ENCODE measurements at regions not wholly inside any gene's neighbourhood (a gene's known extent, or its start where the extent isn't known, plus 50 kb on each side); places are given as distances from the start of the nearest gene placed in this dataset.

DNA sequence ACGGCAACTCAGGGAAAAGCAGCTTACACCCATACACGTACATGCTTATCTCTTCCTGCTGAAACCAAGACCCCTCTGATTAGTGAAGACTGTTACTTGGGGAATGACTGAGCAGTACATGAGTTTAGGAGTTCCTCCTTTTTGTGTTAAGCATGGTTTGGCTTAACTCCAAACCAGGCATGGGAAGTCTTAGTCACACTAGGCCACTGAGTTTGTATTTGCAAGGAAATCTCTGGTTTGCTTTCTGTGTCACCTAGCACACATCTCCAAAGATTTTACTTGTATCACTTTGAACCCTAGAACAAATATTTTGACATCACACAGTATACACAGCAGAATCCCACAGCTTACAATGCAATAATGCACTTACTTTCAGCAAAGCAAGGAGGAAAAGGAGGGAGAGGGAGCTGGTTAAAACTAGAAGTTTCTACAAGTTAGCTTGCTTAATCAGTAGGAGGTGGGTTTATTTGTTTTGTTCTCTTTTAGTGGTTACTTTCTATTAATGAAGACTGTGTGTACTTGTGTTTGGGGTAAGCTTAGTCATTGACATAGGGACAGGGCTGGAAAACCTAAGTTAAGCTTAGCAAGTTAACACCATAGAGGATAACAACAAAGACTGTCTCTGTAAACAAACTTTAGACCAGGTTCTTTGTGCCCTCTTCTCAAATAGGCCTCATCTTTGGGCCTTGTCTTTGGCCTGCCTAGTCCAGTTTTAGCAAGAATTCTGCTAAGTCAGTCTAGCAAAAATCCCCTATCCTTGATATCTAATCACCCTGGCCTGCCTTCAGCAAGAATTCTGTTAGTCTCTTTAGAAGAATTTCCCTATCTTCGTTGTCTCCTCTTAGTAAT, 219.4 kb downstream of the MREG start (continued):
- peak; percentile 76; the same call in 1 of the 2 replicates for TF ChIP-seq CCDC6 (CRISPR knock-in tag; IDR thresholded peaks at IDR 0.05)
- TF ChIP-seq CAMTA2 (CRISPR knock-in tag; IDR thresholded peaks at IDR 0.05; ENCODE audit: borderline replicate concordance), result no peak
- TF ChIP-seq ZKSCAN5 (CRISPR knock-in tag; IDR thresholded peaks at IDR 0.05), result no peak
- no peak; the same call in 1 of the 2 replicates for TF ChIP-seq NFATC3 (CRISPR knock-in tag; IDR thresholded peaks at IDR 0.05)
- TF ChIP-seq, protein P1, sequence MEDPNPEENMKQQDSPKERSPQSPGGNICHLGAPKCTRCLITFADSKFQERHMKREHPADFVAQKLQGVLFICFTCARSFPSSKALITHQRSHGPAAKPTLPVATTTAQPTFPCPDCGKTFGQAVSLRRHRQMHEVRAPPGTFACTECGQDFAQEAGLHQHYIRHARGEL (CRISPR knock-in tag; IDR thresholded peaks at IDR 0.05), result no peak
- TF ChIP-seq, protein P2, sequence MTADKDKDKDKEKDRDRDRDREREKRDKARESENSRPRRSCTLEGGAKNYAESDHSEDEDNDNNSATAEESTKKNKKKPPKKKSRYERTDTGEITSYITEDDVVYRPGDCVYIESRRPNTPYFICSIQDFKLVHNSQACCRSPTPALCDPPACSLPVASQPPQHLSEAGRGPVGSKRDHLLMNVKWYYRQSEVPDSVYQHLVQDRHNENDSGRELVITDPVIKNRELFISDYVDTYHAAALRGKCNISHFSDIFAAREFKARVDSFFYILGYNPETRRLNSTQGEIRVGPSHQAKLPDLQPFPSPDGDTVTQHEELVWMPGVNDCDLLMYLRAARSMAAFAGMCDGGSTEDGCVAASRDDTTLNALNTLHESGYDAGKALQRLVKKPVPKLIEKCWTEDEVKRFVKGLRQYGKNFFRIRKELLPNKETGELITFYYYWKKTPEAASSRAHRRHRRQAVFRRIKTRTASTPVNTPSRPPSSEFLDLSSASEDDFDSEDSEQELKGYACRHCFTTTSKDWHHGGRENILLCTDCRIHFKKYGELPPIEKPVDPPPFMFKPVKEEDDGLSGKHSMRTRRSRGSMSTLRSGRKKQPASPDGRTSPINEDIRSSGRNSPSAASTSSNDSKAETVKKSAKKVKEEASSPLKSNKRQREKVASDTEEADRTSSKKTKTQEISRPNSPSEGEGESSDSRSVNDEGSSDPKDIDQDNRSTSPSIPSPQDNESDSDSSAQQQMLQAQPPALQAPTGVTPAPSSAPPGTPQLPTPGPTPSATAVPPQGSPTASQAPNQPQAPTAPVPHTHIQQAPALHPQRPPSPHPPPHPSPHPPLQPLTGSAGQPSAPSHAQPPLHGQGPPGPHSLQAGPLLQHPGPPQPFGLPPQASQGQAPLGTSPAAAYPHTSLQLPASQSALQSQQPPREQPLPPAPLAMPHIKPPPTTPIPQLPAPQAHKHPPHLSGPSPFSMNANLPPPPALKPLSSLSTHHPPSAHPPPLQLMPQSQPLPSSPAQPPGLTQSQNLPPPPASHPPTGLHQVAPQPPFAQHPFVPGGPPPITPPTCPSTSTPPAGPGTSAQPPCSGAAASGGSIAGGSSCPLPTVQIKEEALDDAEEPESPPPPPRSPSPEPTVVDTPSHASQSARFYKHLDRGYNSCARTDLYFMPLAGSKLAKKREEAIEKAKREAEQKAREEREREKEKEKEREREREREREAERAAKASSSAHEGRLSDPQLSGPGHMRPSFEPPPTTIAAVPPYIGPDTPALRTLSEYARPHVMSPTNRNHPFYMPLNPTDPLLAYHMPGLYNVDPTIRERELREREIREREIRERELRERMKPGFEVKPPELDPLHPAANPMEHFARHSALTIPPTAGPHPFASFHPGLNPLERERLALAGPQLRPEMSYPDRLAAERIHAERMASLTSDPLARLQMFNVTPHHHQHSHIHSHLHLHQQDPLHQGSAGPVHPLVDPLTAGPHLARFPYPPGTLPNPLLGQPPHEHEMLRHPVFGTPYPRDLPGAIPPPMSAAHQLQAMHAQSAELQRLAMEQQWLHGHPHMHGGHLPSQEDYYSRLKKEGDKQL (CRISPR knock-in tag; IDR thresholded peaks at IDR 0.05; ENCODE audit: low read depth), result peak; percentile 95
- peak; percentile 99 for TF ChIP-seq RCOR2 (CRISPR knock-in tag; IDR thresholded peaks at IDR 0.05)
- TF ChIP-seq, protein P3, sequence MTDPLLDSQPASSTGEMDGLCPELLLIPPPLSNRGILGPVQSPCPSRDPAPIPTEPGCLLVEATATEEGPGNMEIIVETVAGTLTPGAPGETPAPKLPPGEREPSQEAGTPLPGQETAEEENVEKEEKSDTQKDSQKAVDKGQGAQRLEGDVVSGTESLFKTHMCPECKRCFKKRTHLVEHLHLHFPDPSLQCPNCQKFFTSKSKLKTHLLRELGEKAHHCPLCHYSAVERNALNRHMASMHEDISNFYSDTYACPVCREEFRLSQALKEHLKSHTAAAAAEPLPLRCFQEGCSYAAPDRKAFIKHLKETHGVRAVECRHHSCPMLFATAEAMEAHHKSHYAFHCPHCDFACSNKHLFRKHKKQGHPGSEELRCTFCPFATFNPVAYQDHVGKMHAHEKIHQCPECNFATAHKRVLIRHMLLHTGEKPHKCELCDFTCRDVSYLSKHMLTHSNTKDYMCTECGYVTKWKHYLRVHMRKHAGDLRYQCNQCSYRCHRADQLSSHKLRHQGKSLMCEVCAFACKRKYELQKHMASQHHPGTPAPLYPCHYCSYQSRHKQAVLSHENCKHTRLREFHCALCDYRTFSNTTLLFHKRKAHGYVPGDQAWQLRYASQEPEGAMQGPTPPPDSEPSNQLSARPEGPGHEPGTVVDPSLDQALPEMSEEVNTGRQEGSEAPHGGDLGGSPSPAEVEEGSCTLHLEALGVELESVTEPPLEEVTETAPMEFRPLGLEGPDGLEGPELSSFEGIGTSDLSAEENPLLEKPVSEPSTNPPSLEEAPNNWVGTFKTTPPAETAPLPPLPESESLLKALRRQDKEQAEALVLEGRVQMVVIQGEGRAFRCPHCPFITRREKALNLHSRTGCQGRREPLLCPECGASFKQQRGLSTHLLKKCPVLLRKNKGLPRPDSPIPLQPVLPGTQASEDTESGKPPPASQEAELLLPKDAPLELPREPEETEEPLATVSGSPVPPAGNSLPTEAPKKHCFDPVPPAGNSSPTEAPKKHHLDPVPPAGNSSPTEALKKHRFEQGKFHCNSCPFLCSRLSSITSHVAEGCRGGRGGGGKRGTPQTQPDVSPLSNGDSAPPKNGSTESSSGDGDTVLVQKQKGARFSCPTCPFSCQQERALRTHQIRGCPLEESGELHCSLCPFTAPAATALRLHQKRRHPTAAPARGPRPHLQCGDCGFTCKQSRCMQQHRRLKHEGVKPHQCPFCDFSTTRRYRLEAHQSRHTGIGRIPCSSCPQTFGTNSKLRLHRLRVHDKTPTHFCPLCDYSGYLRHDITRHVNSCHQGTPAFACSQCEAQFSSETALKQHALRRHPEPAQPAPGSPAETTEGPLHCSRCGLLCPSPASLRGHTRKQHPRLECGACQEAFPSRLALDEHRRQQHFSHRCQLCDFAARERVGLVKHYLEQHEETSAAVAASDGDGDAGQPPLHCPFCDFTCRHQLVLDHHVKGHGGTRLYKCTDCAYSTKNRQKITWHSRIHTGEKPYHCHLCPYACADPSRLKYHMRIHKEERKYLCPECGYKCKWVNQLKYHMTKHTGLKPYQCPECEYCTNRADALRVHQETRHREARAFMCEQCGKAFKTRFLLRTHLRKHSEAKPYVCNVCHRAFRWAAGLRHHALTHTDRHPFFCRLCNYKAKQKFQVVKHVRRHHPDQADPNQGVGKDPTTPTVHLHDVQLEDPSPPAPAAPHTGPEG (CRISPR knock-in tag; IDR thresholded peaks at IDR 0.05), result peak; percentile 71; the same call in 1 of the 2 replicates
- TF ChIP-seq, protein P4, sequence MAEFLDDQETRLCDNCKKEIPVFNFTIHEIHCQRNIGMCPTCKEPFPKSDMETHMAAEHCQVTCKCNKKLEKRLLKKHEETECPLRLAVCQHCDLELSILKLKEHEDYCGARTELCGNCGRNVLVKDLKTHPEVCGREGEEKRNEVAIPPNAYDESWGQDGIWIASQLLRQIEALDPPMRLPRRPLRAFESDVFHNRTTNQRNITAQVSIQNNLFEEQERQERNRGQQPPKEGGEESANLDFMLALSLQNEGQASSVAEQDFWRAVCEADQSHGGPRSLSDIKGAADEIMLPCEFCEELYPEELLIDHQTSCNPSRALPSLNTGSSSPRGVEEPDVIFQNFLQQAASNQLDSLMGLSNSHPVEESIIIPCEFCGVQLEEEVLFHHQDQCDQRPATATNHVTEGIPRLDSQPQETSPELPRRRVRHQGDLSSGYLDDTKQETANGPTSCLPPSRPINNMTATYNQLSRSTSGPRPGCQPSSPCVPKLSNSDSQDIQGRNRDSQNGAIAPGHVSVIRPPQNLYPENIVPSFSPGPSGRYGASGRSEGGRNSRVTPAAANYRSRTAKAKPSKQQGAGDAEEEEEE (CRISPR knock-in tag; IDR thresholded peaks at IDR 0.05; ENCODE audit: borderline replicate concordance), result no peak
- no peak for TF ChIP-seq ZFYVE20 (CRISPR knock-in tag; IDR thresholded peaks at IDR 0.05; ENCODE audit: borderline replicate concordance, low read depth)
- no peak for TF ChIP-seq ZNF550 (CRISPR knock-in tag; IDR thresholded peaks at IDR 0.05; ENCODE audit: borderline replicate concordance)
- no peak for TF ChIP-seq CCAR2 (optimal IDR thresholded peaks at IDR 0.05; ENCODE audit: low read depth, low read length)
- TF ChIP-seq ZNF816 (CRISPR knock-in tag; IDR thresholded peaks at IDR 0.05; ENCODE audit: borderline replicate concordance), result peak; percentile 91
- TF ChIP-seq SNAI1 (CRISPR knock-in tag; IDR thresholded peaks at IDR 0.05; ENCODE audit: borderline replicate concordance), result no peak
- no peak for TF ChIP-seq RAD51 (IDR thresholded peaks at IDR 0.05; ENCODE audit: borderline replicate concordance)

All from HepG2 (cell line).